CD4-positive, alpha-beta T cell treated with Interleukin-4 for 4 hours (primary cell): ENCODE measurements at regions not wholly inside any gene's neighbourhood (a gene's known extent, or its start where the extent isn't known, plus 50 kb on each side); places are given as distances from the start of the nearest gene placed in this dataset.
"Not testable (repeated sequence)": the region's sequence is repeated elsewhere in the genome, so short reads cannot be mapped to it uniquely, and the experiment has no call there.

ENCODE experiments used
- DNase-seq: peaks from one replicate; pipeline ENCODE4 v3.0.0-alpha.2; 2020

DNA sequence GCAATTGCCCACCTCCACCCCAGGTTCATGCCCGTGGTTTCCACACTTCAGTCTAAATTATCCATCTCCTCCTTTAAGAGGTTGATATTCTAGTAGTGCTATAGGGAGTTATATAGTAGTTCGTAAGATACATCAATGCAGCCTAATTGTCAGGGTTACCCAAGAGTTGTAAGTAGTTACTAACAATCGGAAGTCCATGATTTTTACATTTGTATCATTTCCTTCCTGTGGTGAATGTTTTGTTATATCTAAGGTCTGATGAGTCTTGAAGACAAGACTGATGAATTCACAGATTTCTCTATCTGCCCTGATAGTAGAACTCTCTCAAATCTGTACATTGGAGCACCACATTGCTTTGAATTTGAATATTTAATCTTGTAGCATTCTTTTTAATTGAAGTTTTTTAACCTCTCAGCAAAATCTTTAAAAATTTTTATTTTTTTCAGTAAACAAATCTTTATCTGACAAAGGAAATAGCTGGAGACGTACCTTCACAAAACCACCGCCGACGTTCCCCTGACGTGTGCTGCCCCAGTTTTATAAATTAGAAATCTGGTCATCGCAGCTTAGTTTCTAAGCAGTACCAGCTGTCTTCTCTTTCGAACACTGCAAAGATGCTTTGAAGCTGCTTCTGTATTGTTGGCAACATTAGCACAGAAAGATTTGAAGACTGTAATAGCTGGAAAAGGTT, 264.5 kb downstream of the SOCS6 start:
- peak; percentile 13 for DNase-seq

DNA sequence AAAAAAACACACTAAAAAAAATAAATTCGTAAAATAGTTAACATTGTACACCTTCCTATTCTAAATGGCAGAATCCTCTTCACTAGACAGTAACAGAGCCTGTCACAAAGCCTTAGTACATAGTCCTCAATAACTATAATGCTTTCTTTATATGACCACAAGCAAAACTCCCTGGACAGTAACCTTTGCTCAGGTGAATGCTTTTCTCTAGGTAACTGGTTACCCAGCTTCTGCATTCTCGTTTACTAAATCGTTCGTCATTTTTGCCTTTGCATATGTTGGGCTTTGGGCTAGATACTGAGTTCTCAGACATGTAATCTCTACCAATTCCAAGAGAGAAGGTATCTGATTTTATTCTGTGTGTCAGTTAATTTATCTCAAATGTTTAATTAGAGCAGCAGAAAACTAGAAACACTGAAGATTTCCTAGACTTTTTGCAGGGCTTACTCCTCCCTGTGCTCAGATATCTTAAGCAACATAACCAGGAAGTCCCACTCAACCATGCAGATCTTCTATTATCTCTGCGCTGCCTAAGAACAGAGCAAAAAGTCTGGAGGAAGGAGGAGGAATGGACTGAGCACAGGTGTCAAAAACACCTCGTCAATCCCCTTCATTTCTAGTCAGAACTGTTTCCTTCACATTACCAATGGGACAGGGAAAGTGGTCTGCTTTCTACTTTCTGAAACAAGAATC, 247.7 kb downstream of the SOCS6 start:
- DNase-seq: no peak

DNA sequence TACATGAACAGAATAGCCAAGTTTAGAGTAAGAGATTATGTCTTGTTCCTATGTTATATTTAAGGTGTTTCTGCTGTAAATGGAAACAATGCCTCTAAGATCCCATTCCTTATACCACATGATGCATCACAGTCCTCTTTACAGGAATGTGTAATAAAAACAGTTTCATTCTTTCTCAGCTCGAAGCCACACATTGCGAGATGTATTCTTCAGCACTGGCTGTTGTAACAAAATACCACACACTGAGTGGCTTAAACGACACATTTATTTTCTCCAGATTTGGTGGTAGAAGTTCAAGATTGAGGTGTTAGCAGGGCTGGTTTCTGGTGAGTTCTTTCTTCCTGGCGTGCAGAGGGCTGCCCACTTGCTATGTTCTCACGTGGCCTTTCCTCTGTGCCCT, 246.2 kb downstream of the SOCS6 start:
- DNase-seq: no peak

- DNase-seq: not testable (repeated sequence)
Observed at GRCh38 chr18:70525322-70525721, 236.5 kb downstream of the SOCS6 start.

DNA sequence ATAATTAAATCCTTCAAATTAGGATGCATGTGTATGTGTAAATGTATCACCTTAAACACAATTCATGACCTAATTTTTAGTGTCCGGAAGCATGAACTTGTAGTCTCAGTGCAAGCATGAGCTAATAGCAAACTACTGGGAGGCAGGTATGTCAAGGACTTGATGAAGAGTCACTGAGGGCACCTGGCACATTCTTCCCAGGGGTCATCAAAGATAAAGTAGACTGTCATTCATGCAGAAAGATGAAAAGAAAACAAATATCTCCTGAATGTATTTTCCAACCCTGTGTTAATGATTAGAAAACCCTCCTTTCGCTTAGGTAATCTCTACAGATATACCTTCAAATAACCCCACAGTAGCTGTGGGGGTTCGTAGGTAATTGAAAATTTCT, 234.9 kb downstream of the SOCS6 start:
- no peak for DNase-seq

DNA sequence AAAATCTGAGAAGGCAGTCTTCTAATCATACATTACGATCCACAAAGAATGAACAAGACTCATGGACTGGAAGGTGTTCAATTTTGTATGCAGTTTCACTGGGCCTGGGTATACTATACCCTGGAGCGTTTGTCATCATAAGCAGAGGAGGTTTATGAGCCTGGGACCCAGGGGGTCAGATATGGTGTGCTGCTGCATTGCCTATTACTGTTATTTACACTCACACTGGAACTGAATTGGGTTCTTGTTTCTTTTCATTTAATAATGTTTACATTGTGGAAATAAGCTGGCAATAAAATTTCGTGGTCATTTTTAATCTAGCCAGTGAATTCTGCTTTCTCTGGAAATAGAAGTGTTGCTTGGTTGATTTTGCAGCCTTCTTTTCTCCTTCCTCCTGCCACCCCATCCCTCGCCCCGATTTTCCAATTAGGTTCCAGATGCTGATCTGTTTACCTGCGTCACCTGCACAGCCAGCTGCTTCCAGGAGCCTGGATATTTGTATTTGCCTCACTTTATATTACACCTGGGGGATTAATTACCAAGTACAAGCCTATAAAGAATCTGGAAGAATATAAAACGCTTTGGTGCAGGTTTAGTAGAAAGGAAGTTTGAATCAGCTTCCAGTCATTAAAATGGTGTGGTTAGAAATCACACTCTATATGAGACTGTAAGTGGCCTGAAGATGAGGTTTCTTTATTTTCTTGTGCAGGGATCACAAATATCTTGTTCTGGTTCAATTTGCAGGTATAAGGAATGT, 234.4 kb downstream of the SOCS6 start:
- DNase-seq: no peak

GRCh38 chr18:70522183-70522680, 233.4 kb downstream of the SOCS6 start:
- no peak for DNase-seq

- DNase-seq: no peak
Observed at GRCh38 chr18:70520867-70521266, 232.0 kb downstream of the SOCS6 start.

DNA sequence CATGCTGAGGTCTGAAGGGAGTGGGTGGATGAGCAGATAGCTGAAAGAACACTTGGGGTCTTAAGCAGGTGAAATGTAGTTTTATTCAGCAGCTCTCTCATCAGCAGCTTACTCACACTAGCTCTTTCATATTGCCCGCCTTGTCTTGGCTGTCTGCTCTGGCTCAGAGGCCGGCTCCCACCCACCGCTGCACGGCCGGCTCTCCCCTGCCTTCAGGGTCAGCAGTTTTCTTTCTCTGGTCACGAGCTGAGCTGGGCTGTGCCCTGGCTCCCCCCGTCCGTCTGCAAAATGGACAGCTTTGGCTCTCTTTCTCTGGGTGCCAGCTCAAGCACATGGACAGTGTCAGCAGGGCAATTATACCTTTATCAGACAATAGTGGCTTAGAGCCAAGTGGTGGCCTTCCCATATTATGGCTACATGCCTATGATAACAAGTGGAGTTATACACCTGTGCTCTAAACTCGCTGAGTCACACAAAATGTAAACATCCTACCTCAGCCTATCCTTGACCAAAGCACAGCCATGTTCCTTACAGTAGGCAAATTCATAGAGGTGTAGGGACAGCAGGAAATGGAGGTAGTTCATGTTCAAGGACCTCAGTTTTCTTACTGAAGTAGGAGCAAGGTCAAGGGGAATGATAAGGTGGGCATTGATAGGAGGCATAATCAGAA, 224.8 kb downstream of the SOCS6 start:
- no peak for DNase-seq

GRCh38 chr18:70507970-70508369, 219.1 kb downstream of the SOCS6 start:
- DNase-seq: no peak

- DNase-seq: no peak
Observed at GRCh38 chr18:70506511-70506910, 217.7 kb downstream of the SOCS6 start.

GRCh38 chr18:70503060-70503459, 214.2 kb downstream of the SOCS6 start:
- DNase-seq: no peak

DNA sequence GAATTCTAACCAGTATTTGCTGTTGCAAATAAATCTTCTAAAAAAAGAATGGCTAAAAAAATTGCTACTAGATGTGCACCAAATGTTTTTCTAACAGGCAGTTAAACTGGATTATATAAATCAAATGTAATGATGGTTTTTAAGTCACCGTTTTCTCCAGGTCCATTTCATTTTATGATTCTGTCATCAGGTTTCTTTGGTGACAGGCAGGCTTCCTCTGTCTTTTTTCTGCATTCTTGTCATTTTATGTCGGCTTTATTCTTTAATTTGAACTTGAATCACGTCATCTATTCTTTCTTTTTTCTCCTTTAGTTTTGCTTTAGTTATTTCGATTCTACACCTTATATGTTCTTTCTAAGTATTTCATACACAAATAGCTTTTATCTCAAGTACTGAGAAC, 212.5 kb downstream of the SOCS6 start:
- no peak for DNase-seq

- DNase-seq: no peak
Observed at GRCh38 chr18:70500748-70501147, 211.9 kb downstream of the SOCS6 start.

- DNase-seq: no peak
Observed at GRCh38 chr18:70499218-70499691, 210.4 kb downstream of the SOCS6 start.

GRCh38 chr18:70496353-70497294, 207.8 kb downstream of the SOCS6 start:
- DNase-seq: no peak

DNA sequence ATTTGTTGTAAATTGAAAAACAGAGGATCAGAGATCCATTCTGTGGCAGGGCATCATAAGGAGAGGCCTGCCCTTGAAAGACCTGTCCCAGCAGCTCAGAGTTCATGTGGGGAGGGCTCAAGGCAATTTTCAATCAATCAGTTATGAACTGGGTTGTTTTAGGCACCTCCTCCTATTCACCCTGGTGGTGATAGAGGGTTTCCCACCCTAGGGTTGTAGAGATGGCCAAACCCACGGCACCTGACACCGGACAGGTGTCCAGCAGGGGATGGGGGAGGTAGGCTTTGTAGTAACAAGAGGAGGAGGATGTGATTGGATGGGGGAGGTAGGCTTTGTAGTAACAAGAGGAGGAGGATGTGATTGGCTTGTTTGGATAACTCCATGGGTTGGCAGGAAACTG, 205.7 kb downstream of the SOCS6 start:
- no peak for DNase-seq

GRCh38 chr18:70493461-70493860, 204.6 kb downstream of the SOCS6 start:
- DNase-seq: no peak

DNA sequence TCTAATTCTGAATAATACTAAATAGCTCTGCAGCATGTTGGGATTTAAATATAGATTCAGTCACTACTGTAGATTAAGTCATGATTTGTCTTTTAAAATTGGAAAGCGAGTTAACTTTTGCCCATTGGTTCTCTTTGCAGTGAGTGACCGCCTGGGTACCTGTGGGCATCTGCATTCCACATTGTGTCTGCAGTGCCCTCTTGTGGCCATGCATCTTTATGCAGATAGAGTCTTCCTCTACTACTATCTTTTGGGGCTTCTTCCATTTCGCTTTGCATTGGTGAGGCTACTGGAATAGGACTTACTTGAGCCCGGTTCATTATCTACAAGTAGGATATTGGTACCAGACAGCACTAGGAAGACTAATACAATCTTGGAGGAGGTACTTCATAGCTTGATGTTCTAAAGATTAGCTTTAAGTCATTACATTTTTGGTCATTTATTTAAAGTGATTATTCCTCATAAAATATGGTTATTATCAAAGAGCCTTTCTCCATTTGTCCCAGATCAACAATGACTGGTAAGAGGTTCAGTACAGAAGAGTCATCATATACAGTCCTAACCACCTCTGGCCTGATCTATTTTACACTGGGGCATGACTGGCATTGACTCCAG, 203.0 kb downstream of the SOCS6 start:
- peak; percentile 48 for DNase-seq

GRCh38 chr18:70489986-70490933, 201.4 kb downstream of the SOCS6 start:
- DNase-seq: peak; percentile 35
